NCI-H187 (cell line): ENCODE measurements at regions not wholly inside any gene's neighbourhood (a gene's known extent, or its start where the extent isn't known, plus 50 kb on each side); places are given as distances from the start of the nearest gene placed in this dataset.

ENCODE experiments used
- DNase-seq, 2 experiments: peaks; one replicate each; lab custom pipeline; 2025; lab: John Stamatoyannopoulos, UW

DNA sequence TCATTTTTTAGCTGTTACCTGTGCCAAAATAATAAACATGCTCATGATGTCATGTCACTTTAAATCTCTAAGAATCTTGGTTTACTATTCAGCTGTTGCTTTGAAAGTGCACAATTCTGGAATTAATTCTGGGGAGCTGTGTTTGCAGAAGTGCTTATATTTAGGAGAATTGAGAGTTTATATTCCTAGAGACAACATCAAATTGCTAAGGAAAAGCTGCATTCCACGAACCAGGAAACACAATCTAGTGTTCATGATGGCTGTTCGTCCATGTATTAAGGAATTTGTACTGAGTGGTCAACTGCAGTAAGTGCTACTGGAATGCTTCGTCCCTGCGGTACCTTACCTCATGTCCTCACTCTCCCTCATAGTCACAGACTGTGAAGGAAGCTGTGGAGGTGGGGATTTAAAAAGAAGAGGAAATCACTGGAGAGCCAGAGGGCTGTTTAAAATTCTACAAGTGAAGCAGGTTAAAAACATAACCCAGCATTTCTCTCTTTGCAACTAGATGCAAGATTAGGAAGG is 161.0 kb downstream of the TRMT11 start:
- DNase-seq = no peak

GRCh38 chr6:126148853-126149252 is 162.5 kb downstream of the TRMT11 start:
- no peak for DNase-seq

DNA sequence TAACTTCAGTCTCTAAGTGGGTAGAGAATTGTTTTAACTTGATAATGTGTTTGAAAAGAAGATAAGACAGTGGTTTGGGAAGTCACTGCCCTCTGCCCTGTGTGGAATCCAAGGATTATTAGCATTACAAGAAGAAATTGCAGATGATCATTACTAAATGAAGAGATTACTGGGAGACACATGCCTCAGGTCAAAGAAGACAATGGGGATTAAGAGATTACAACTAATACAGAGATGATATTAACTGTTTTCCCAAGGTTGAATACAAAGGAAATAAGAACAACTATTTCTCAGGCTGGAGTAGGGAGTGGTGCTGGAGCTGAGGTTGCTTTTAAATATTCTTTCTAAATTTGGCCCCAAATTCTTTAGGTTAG is 166.0 kb downstream of the TRMT11 start:
- DNase-seq = no peak

DNA sequence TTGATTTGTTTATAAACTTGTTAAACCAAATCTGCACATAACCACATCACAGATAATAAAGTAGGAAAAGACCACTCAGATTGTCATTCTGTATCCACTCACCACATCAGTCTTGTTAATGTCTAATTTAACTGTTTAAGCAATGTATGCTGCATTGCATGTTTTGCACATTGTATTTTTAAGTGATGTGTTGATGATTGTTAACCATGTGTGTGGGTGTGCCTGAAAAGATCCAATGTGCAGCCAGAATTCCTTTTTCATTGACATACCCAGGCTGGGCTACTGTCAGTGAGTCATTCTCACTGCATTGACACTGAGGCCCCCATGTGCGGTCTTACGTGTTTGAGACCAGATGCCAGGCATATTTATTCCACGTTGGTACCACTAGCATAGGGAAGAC is 167.3 kb downstream of the TRMT11 start:
- no peak for DNase-seq

DNA sequence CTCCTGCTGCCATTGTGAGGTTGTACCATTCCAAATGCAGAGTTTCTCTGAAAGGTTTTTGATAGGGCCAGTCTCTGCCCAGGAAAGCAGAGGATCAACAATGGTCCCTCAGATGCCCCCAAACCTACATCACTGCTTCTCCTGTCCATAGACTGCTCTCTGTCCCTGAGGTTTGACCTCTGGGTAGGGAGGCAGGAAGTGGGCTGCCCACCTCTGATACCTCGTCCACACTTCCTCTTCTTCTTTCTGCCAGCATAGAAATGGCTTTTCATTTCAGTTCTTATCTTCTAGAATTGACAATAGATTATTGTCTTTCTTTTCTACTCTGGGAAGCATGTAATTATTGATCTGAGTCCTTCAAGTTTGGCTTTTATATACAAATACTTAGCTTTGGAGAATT is 170.6 kb downstream of the TRMT11 start:
- no peak for DNase-seq

- no peak for DNase-seq
Measured at GRCh38 chr6:126167726-126168125, 172.2 kb upstream of the CENPW start.

DNA sequence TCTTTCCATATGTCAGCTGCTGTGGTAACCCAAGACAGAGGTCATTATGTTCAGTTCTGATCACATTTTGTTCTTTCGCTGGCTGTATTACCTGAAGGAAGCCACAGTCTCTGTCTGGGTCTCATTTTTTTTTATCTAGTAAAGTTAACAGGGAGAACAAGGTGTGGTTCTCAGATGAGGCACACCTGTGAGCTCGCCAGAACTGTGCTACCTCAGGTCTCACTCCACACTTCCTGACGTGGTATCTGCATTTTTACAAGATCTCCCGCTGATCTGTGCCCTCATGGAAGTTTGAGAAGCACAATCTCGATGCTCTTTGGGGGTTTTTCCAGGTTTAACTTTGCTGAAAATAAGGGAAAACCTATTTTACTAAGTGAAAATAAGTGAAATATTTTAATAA is 169.5 kb upstream of the CENPW start:
- no peak for DNase-seq

DNA sequence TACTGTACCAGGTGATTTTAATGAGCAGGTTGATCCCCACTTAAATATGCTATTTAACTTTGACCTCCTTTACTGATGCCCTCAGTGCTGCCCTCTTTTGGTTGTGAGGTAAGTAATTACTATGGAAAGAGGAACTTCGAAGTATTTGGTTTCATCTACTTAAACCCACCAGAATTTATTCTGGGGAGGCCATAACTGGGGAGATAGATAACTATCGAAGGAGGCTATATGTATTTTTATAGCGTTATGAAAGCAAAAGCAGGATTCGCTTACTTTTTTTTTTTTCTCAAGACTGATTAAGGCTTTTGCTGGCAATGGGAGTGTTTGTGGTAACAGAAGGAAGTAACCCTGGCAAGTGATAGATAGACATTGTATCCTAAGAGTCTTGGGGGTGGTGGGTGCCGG is 168.9 kb upstream of the CENPW start:
- no peak for DNase-seq

- DNase-seq = no peak
Measured at GRCh38 chr6:126172131-126172530, 167.8 kb upstream of the CENPW start.

GRCh38 chr6:126173265-126173664 is 166.7 kb upstream of the CENPW start:
- no peak for DNase-seq

DNA sequence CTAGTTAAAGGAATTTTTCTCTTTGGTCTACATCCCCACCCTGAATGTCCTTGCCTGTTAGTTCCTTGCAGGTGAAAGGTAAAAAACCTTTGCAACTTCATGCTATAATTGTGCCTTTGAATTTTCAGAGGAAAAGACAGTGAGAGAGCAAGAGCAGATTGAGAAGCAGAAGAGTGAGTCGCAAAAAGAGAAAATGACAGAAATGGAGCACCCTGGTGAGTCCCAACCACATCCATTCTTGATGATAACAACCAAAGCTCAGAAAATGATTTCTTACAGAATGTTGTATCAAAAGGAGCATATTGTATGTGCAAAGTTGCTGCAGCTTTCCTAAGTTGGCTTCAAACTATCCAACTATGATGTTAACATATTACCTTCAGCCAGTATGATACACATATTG is 165.2 kb upstream of the CENPW start:
- DNase-seq = no peak

DNA sequence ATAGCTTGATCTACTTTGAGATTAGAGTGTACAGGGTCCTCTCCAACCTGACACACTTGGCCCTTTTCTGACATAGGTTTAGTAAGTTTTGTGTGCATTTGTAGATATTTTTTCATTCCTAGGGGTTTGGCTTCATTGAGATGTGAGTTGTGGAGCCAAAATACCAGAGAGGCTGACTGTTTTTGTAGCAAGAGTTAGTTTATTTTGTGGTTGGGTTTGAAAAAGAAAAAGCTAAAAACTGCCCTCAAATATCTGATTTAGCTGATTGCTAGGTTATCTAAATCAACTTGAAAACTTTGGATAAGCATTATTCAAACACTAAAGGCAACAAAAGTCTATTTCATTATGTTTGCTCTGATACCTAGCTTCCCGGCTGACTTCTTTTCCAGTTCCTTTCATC is 164.7 kb upstream of the CENPW start:
- no peak for DNase-seq

GRCh38 chr6:126176282-126176681 is 163.6 kb upstream of the CENPW start:
- DNase-seq = no peak

DNA sequence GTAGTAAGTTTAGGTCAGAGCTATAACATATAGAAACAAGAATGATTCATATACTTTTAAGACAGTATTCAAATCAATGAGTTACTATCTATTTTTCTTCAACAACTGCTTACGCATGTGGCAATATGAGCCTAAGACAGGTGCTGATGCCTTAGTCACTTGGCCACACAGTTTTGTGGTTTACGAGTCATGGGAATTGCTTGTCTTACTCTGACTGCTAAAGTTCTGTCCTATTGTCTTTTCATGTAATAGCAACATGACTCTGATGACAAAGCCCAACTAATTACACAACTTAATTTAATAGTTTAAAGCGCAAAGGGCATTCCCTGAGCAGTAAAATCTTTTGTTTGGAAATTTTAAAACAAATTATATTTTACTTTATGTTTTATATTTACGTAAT is 159.3 kb upstream of the CENPW start:
- DNase-seq = no peak

- DNase-seq = no peak
Measured at GRCh38 chr6:126181173-126181741, 158.7 kb upstream of the CENPW start.

GRCh38 chr6:126181890-126182289 is 158.0 kb upstream of the CENPW start:
- no peak for DNase-seq

DNA sequence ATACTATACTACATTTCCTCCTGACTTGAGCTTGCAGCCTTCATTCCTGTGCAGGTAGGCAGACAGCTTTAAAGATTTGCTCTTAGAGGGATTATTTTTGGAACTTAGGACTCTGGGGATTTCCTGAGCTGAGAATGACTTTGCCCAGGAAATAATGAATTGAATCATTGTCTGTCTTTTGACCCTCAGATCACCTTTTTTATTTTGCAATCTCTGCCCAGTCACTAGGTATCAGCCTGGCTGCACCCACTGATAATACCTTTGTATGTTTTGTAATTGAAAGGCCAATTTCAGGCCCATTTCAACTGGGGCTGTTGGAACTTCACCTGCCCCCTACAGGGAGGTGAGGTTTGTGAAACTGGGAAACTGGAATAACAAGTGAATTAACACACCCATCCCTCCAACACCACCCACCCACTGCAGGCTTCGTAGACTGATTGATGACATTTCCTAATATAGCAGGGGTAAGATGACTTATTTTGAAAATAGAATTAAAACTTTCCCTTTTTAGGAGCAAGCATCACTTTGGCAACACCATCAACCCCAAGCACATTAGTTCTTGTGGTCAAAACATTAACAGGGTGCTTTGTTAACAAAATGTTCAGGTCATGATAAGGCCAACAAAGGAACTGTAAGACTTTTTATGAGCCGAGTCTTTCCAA is 157.1 kb upstream of the CENPW start:
- DNase-seq = no peak

DNA sequence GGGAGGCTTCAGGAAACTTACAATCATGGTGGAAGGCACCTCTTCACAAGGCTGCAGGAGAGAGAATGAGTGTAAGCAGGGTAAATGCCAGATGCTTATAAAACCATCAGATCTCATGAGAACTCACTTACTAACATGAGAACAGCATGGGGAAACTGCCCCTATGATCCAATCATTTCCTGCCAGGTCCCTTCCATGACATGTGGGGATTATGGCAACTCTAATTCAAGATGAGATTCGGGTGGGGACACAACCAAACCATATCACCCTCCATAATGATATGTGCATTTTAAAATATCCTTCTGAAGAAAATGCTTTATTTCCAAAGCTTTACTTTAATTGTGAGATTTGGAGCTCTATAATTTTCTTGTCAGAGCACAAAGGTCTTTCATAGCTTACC is 154.1 kb upstream of the CENPW start:
- DNase-seq = no peak

DNA sequence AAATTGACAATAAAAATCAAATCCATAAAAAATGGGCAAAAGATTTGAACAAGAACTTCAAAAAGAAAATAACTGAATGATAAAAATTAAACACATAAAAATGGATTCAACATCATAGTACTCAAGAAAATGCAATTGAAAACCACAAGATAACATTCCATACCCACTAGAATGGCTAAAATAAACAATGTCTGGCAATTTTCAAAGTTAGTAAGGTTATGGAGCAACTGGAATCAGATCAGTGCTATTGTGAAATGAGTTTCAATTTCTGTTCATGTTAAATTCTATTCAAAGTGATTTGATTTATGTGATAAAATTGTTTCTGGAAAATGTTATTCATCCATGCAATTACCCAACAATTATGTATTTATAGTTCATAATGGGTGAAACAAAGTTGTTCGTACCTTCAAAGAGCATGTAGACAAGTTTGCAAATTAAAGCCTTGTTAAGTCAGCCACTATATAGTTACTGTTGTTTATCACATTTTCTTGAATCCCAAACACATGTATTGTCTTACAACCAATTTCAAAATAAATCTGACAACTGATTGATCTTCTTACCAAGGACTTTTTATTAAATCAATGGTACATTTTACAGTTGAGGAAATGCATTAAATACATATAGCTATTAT is 151.5 kb upstream of the CENPW start:
- no peak for DNase-seq

DNA sequence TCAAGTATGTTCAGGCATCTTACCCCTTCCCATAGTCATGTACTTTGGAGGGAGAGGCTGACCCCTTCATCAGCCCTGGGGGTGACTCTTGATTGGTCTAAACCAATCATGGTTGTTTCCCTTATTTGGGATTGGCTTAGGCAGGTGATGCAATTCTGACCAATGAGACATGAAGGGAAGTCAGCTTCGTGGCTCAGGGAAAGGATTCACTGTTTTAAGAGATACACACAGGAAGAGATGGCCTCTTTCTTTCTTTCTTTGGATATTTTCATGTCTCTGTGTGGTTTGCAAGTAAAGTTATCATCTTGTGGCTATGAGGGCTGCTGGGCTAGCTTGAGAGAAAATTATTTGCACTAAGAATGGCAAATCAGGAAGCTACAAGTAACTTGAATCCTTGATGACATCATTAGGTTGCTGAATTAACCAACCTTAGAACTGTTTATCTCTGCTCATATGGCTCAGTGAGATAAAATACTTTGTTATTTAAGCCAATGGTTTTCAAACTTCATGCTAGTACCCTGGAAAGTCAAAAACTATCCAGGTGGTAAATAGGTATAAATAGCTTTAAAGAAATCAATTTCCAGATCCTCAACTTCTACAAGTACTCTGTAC is 144.2 kb upstream of the CENPW start:
- DNase-seq = no peak

GRCh38 chr6:126198631-126199030 is 141.3 kb upstream of the CENPW start:
- DNase-seq = no peak

DNA sequence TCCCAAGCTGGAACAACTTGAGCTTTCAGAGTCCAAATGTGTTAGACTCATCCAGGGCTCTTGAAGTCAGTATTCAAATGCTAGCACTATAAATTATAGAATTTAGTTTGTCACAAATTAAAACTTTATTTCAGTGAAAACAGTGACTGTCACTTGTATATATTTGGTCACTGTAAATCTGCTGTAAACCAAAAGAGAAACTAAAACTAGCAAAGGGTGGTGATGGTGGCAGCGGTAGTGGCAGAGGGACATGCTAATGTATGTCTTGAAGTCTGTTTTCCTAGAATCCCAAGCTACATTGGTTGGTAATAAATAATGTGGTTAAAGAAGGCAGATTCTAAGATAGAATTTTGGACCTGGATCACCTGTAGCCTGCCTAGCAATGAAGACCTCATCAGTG is 140.4 kb upstream of the CENPW start:
- no peak for DNase-seq

DNA sequence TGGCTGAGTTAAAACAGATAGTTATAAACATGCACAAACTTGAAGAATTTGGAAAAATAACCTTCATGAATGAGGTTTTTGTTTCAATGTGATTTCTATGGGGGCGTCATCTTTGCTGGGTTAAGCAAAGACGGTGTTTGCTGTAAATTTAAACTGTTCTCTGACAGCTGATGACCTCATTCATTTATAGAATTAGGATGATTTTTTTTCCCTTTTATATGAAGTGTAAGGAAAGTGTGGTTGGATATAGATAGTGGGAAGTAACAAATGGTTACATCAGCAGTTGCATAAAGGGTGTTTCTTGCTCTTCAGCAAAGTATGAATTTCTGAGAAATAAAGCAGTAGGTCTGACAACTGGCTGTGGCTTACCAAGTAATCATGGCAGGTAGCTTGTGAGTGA is 137.2 kb upstream of the CENPW start:
- DNase-seq = no peak
